Mucosa of rectum (tissue), 2 donors: ENCODE measurements at regions not wholly inside any gene's neighbourhood (a gene's known extent, or its start where the extent isn't known, plus 50 kb on each side); places are given as distances from the start of the nearest gene placed in this dataset.

Source experiments
- H3K27ac ChIP-seq, 2 donors: one replicate each; pipeline ENCODE4 v1.7.0; 2013; ENCODE audit warnings: inconsistent platforms in 2 of 2, low read depth in 2 of 2, low read length in 2 of 2
- H3K27me3 ChIP-seq, 2 donors: one replicate each; pipeline ENCODE4 v1.7.0; 2013; ENCODE audit warnings: low read length in 2 of 2; ENCODE audit not compliant: control insufficient read depth in 2 of 2, insufficient read depth in 2 of 2
- H3K36me3 ChIP-seq, 2 donors: one replicate each; pipeline ENCODE4 v1.7.0; 2013; ENCODE audit warnings: low read length in 2 of 2; ENCODE audit not compliant: control insufficient read depth in 2 of 2, insufficient read depth in 2 of 2
- H3K4me1 ChIP-seq, 2 donors: one replicate each; pipeline ENCODE4 v1.7.0; 2013; ENCODE audit warnings: low read length in 2 of 2, mild to moderate bottlenecking in 1 of 2; ENCODE audit not compliant: control insufficient read depth in 2 of 2, insufficient read depth in 2 of 2
- H3K4me3 ChIP-seq, 2 donors: one replicate each; pipeline ENCODE4 v1.7.0; 2013; ENCODE audit warnings: low read length in 2 of 2
- H3K9ac ChIP-seq, 2 donors: one replicate each; pipeline ENCODE4 v1.7.0; 2013; ENCODE audit warnings: low read length in 2 of 2, low read depth in 1 of 2, mild to moderate bottlenecking in 1 of 2
- H3K9me3 ChIP-seq, 2 donors: one replicate each; pipeline ENCODE4 v1.7.0; 2013; ENCODE audit warnings: low read length in 2 of 2; ENCODE audit not compliant: control insufficient read depth in 2 of 2
- donor health status: healthy.
- donor health status: Normal muscosa, but diverticular disease.

DNA sequence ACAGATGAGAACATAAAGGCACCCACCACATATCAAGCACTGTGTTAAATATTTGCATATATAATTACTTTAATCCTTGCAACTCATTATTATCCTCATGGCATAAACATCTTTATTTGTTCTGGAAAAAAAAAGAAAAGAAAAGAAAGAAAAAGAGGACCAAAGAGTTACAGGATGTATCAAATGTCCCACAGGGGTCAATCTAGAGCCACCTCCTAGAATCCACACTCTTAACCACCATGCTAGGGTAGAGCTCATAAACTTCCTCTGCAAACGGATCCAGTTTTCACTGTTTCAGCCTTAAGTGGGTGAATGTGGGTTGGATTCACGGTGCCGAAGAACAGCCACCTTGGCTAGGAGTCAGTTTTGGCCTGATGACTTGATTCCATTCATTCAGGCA, 171.1 kb upstream of the PPARGC1A start:
- H3K27ac ChIP-seq, result no peak overlapping the region
- H3K4me3 ChIP-seq, result no peak overlapping the region
- no peaks in the 10 kb centered on the region for H3K4me1 ChIP-seq
- no peaks in the 10 kb centered on the region for H3K9me3 ChIP-seq
- H3K36me3 ChIP-seq, result no peaks in the 10 kb centered on the region
- H3K9ac ChIP-seq, result no peak overlapping the region
- no peaks in the 10 kb centered on the region for H3K27me3 ChIP-seq

DNA sequence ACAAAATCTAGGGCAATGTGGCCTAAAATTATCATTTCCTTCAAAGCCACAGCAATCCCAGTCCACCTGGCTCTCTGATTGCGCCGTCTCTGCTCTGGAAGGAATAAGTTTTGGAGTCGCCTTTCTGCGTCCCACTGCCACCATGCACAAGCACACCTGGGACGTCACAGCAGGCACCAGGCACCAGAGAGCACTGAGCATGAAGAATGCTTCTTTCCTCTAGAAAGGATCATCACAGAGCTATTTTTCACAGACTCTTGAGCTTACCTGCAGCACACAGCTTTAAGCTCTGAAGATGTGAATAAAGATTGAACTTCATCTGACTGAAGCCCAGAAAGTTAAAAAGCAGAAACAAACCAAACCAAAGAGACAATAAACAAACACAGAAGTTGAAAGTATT, 170.0 kb upstream of the PPARGC1A start:
- Histone ChIP-seq H3K4me3 (no peak overlapping the region), H3K36me3 (no peaks in the 10 kb centered on the region), H3K9me3 (no peaks in the 10 kb centered on the region), H3K9ac (no peak overlapping the region), H3K4me1 (no peaks in the 10 kb centered on the region), H3K27me3 (no peaks in the 10 kb centered on the region), H3K27ac (no peak overlapping the region)

DNA sequence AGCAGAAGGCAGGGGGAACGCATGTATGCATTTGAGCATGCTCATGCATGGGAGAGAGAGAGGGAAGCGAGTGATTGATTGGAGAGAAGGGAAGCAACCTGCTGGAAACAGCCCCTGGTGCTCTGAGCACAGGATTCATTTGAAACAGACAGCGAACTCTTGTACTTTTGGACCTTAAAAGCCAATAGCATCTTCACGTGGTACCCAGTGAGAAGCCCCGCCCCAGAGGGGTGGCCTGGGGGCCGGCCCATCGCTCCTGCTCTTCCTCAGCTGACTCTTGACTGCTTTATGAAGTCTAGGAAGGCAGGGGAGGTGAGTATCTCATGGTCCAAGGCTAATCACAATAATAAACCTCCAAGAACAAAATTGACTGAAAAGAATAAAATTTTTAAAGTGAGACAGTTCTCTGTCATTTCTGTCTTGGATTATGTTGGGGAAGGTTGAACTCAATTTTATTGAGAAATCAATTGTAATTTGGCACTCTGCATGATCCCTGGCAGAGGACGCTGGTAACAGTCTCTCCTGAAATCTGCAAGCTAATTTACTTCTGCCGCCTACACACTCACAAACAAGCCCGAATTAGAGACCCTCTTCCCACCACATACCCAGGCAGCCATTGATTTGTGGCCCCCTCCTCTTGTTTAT, 168.2 kb upstream of the PPARGC1A start:
- Histone ChIP-seq H3K9ac (no peak overlapping the region), H3K36me3 (no peaks in the 10 kb centered on the region), H3K4me3 (no peak overlapping the region), H3K4me1 (no peaks in the 10 kb centered on the region), H3K9me3 (no peaks in the 10 kb centered on the region), H3K27ac (no peak overlapping the region), H3K27me3 (no peaks in the 10 kb centered on the region)

DNA sequence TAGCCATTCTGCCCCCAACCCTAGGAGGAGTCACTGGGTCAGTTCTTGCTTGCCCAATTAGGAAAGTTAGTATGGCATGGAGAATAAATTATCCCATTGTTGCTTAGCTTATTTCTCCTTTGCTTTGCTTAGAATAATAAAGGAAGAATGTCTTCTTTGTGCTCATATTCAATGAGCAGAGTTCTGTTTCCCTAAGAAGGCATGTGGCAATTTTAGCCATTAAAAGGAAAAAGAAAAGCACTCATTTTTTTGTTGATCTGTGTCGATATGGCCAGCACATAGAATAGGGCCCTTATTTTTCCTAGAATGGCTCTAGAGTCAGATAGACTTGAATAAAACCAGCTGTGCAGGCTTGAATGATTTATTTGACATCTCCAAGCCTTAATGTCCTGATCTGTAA, 166.4 kb upstream of the PPARGC1A start:
- Histone ChIP-seq H3K27ac (no peak overlapping the region), H3K4me3 (no peak overlapping the region), H3K4me1 (no peaks in the 10 kb centered on the region), H3K9me3 (no peaks in the 10 kb centered on the region), H3K9ac (no peak overlapping the region), H3K27me3 (no peaks in the 10 kb centered on the region), H3K36me3 (no peaks in the 10 kb centered on the region)

DNA sequence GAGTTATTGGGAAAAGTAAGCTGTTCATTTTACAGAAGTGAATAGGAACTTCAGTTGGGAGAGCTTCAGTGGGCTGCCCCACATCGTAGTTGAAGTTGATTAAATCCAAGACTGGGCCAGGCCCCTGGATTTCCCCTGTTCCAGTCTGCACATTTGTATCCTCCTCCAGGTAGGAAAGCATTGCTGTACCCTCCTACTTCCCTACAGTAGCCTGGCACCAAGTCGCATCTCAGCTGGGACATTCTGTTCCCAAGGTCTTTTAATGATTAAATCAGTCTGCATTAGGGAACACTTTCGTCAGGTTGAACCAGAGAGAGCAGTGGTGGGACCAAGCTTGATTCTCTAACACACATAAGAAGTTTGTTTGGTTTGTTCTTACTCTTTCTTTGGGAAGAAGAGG, 165.8 kb upstream of the PPARGC1A start:
- H3K27ac ChIP-seq, result no peak overlapping the region

DNA sequence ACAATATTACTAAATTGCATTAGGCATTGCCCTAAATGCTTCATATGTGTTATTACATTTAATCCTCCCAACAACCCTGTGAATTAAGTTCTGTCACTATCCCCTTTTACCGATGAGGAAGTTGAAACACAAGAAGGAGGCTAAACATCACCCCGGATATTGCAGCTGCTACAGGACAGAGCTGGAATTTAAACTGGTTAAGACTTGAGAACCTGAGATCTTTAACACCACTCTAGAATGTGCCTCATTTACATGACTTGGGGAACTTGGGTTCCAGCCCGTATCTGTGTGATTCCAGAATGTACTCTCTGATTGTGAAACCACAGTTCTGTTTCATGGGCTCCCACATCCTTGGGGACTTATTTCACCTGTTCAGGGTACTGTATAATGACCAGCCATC, 165.1 kb upstream of the PPARGC1A start:
- Histone ChIP-seq H3K4me3 (no peak overlapping the region), H3K27ac (no peak overlapping the region), H3K9ac (no peak overlapping the region), H3K36me3 (no peaks in the 10 kb centered on the region), H3K9me3 (no peaks in the 10 kb centered on the region), H3K27me3 (no peaks in the 10 kb centered on the region), H3K4me1 (no peaks in the 10 kb centered on the region)

More for the DNA sequence above, 165.8 kb upstream of the PPARGC1A start:
- H3K9me3 ChIP-seq, result no peaks in the 10 kb centered on the region
- H3K4me3 ChIP-seq, result no peak overlapping the region
- no peaks in the 10 kb centered on the region for H3K36me3 ChIP-seq
- H3K27me3 ChIP-seq, result no peaks in the 10 kb centered on the region
- H3K9ac ChIP-seq, result no peak overlapping the region
- H3K4me1 ChIP-seq, result no peaks in the 10 kb centered on the region

DNA sequence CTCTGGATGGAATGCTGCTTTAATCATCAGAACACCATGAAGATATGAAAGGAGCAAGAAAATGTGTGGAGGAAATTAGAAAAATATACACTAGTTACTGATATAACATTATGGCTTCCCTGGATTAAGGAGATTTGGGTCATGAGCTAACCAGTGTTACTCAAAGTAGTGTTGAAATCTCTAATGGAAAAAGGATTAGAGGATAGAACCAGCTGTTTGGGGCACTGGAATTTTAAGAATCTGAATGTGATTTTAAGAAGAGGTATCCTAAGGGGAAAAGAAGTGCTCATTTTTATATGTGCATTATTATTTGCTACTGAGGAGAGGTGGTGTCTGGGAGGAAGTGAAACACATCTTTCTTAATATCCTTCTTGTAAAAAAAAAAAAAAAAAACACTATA, 164.1 kb upstream of the PPARGC1A start:
- Histone ChIP-seq H3K27me3 (no peaks in the 10 kb centered on the region), H3K4me1 (no peaks in the 10 kb centered on the region), H3K27ac (no peak overlapping the region), H3K9ac (no peak overlapping the region), H3K36me3 (no peaks in the 10 kb centered on the region), H3K9me3 (no peaks in the 10 kb centered on the region), H3K4me3 (no peak overlapping the region)

DNA sequence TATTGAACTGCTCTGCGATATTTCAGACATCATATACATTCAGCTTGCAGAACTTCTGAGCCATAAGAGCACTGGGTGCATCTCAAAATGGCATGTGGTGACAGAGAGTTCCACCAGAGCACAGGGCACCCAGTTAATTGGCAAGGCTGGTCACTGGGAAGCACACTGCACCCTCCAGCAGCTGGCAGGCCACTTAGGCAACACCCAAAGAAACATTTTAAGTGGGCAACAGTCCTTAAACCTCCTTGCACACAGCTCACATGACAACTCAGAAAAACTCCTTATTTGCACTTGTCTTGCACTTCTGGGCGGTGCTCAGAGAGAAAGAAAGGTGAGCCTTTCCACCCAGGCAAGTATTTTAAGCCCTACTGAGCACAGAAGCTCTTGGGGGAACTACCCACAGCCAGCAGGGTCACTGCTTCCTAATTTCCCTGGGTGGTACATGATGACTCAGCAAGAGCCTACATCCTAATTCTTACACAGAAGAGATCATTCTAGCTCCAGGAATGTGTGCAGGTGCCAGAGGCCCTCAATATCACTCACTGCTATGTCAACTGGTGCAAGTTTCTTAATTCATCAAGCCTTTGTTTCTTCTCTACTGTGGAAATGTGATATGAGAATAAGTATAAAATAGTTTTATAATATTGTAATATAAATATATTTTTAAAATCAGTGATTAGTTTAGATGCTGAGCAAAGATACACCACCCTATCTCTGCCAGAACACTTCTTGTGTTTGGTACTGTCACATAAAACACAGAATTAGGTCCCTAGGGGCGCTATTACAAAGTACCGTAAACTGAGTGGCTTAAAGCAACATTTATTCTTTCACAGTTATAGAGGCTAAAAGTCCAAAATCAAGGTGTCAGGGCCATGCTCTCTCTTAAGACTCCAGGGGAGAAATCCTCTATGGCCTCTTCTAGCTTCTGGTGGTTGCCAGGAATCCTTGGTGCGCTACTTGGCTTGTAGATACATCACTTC, 155.1 kb upstream of the PPARGC1A start:
- no peaks in the 10 kb centered on the region for H3K9me3 ChIP-seq

DNA sequence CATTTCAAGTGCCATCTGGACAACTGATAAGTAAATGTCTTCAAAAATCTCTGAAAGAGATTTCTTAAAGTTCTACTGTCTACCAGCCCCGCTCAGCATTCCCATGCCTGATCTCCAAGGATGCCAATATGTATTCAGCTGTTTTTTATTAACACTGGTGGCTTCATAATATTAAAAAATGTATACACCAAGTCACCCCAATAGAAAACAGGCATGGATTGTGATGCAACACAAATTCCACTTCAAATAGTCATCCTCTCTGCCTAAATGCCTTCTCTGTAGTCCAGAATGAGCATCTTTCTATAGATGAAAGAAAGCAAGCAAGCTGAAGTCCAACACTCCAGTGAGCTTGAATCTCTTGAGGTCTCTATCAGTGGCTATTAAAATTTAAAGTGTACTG, 152.2 kb upstream of the PPARGC1A start:
- H3K9ac ChIP-seq, result no peak overlapping the region
- no peaks in the 10 kb centered on the region for H3K36me3 ChIP-seq
- H3K4me3 ChIP-seq, result no peak overlapping the region
- no peaks in the 10 kb centered on the region for H3K27me3 ChIP-seq
- H3K9me3 ChIP-seq, result no peaks in the 10 kb centered on the region
- H3K4me1 ChIP-seq, result no peaks in the 10 kb centered on the region
- H3K27ac ChIP-seq, result no peak overlapping the region

More for the DNA sequence above, 155.1 kb upstream of the PPARGC1A start:
- H3K27ac ChIP-seq, result no peak overlapping the region
- H3K4me3 ChIP-seq, result no peak overlapping the region
- H3K9ac ChIP-seq, result no peak overlapping the region
- no peaks in the 10 kb centered on the region for H3K27me3 ChIP-seq
- H3K4me1 ChIP-seq, result no peaks in the 10 kb centered on the region
- no peaks in the 10 kb centered on the region for H3K36me3 ChIP-seq

DNA sequence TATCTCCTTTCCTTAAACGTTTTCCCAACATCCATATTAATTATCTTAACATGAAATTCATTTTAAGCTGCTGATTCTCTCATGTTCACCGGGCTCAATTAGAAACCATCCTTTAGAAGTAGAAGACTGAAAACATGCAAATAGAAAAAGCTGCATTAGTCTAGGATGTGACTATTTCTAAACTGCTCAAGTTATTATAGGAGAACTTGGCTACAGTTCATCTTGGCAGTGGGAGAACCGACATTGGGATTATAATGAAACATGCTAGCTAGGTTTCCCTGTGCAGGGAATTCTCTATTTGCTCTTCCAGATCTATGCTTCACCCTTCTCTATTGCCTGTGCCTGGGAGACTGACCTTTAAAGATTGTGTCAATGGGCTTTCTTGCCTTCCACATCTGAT, 151.0 kb upstream of the PPARGC1A start:
- no peak overlapping the region for H3K9ac ChIP-seq
- no peak overlapping the region for H3K27ac ChIP-seq
- H3K36me3 ChIP-seq, result no peaks in the 10 kb centered on the region
- H3K27me3 ChIP-seq, result no peaks in the 10 kb centered on the region
- no peaks in the 10 kb centered on the region for H3K9me3 ChIP-seq
- H3K4me3 ChIP-seq, result no peak overlapping the region
- H3K4me1 ChIP-seq, result no peaks in the 10 kb centered on the region
